Stomach (tissue), 4 donors: ENCODE measurements at regions not wholly inside any gene's neighbourhood (a gene's known extent, or its start where the extent isn't known, plus 50 kb on each side); places are given as distances from the start of the nearest gene placed in this dataset.

ENCODE experiments used
- CTCF ChIP-seq, 7 experiments: fragments of 450-650 bp in 4 of 7; fragments of 200-600 bp in 3 of 7; sonication (generic) in 3 of 7; IDR thresholded peaks; one replicate each; pipeline ENCODE4 v1.5.1; 2016 to 2019; ENCODE audit warnings: antibody characterized with exemption in 7 of 7, control low read depth in 2 of 7, mild to moderate bottlenecking in 1 of 7
- POLR2A ChIP-seq, 4 donors: fragments of 450-650 bp; IDR thresholded peaks; one replicate each; pipeline ENCODE4 v1.6.1; 2016; ENCODE audit warnings: antibody characterized with exemption in 4 of 4, control low read depth in 2 of 4, mild to moderate bottlenecking in 1 of 4, moderate library complexity in 1 of 4

- TF ChIP-seq POLR2A (IDR thresholded peaks at IDR 0.05) = no peak
- no peak for TF ChIP-seq CTCF (IDR thresholded peaks at IDR 0.05)
Measured at GRCh38 chr5:3217114-3217513, 378.5 kb upstream of the IRX1 start.
